Sigmoid colon (tissue), 6 donors: ENCODE measurements at regions not wholly inside any gene's neighbourhood (a gene's known extent, or its start where the extent isn't known, plus 50 kb on each side); places are given as distances from the start of the nearest gene placed in this dataset.

ENCODE experiments used
- DNase-seq: peaks from one replicate; pipeline ENCODE4 v3.0.0-alpha.2; 2019
- H3K27ac ChIP-seq, 4 donors: fragments of 200-600 bp; sonication (generic); one replicate each; pipeline ENCODE4 v1.5.1; 2016 to 2019; ENCODE audit warnings: mild to moderate bottlenecking in 1 of 4
- H3K27me3 ChIP-seq, 3 donors: fragments of 200-600 bp; sonication (generic); one replicate each; pipeline ENCODE4 v1.5.1; 2019; ENCODE audit warnings: mild to moderate bottlenecking in 1 of 3
- H3K36me3 ChIP-seq, 4 donors: fragments of 200-600 bp; sonication (generic); one replicate each; pipeline ENCODE4 v1.5.1; 2016 to 2019
- H3K4me1 ChIP-seq, 4 donors: fragments of 200-600 bp; sonication (generic); one replicate each; pipeline ENCODE4 v1.5.1; 2017 to 2019
- H3K4me3 ChIP-seq, 4 donors: fragments of 200-600 bp; sonication (generic); one replicate each; pipeline ENCODE4 v1.5.1; 2017 to 2019; ENCODE audit warnings: mild to moderate bottlenecking in 2 of 4, moderate library complexity in 1 of 4
- H3K9me3 ChIP-seq, 4 donors: fragments of 200-600 bp in 3 of 4; sonication (generic) in 3 of 4; one replicate each; pipeline versions ENCODE4 v1.5.1 to v1.6.1; 2013 to 2019
- EP300 ChIP-seq, 4 donors: sonication (generic); formaldehyde crosslinking; IDR thresholded peaks; one replicate each; pipeline ENCODE4 v1.6.1; 2017; ENCODE audit warnings: antibody characterized with exemption in 4 of 4
- POLR2A ChIP-seq, 2 donors: fragments of 450-650 bp; IDR thresholded peaks; one replicate each; pipeline ENCODE4 v1.6.1; 2016; ENCODE audit warnings: antibody characterized with exemption in 2 of 2, mild to moderate bottlenecking in 2 of 2, moderate library complexity in 2 of 2
- POLR2AphosphoS5 ChIP-seq, 4 donors: sonication (generic); formaldehyde crosslinking; IDR thresholded peaks; one replicate each; pipeline ENCODE4 v1.6.1; 2017; ENCODE audit warnings: antibody characterized with exemption in 4 of 4
- WGBS, 2 donors: extraction: QIAGEN DNeasy Blood & Tissue Kit; methylation state at CpG; one replicate each; pipeline ENCODE4 v1.1.7; 2013; 5-methylcytosine and 5-hydroxymethylcytosine counted together
- intact Hi-C: fragments of 100-400 bp; cut with DNase I; formaldehyde crosslinking; loops from one replicate; pipeline ENCODE4 v1.15.1; 2023
- TF ChIP-seq, protein P1 (sequence below), 4 experiments: fragments of 450-650 bp in 3 of 4; fragments of 200-600 bp in 1 of 4; IDR thresholded peaks; one replicate each; pipeline ENCODE4 v1.5.1; 2016 to 2019; ENCODE audit warnings: antibody characterized with exemption in 4 of 4, mild to moderate bottlenecking in 3 of 4, moderate library complexity in 2 of 4
- donor health status: healthy with polysubstance abuse.
- donor health status: healthy.

DNA sequence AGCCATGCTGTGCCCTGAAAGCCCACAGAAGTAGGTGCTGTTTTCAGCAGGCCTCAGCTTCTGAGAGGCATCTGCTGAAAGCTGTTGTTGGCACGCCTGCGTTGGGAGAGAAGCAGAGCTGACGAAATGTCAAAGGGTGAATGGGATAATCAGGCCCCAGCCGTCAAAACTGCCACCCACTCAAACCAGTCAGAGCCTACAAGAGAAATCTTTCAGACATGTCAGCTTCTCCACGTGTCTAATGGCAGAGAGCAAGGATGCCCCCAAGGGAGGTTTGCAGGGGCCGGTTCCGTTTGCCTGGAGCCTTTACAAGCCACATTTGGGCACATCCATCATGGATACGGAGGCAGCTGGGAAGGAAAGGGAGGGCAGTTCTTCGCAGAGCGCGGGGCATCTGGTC lies 568.2 kb upstream of the EEF2KMT start:
- no peaks in the 10 kb centered on the region for H3K27me3 ChIP-seq
- WGBS, 2 donors, result 75 to 86% methylated on average over 11 of the region's 11 CpGs
- no peaks in the 10 kb centered on the region for H3K9me3 ChIP-seq
- intact Hi-C loops, result no loop called here
- no peaks in the 10 kb centered on the region for H3K4me1 ChIP-seq
- no peak for TF ChIP-seq EP300 (IDR thresholded peaks at IDR 0.05)
- TF ChIP-seq, protein P1, sequence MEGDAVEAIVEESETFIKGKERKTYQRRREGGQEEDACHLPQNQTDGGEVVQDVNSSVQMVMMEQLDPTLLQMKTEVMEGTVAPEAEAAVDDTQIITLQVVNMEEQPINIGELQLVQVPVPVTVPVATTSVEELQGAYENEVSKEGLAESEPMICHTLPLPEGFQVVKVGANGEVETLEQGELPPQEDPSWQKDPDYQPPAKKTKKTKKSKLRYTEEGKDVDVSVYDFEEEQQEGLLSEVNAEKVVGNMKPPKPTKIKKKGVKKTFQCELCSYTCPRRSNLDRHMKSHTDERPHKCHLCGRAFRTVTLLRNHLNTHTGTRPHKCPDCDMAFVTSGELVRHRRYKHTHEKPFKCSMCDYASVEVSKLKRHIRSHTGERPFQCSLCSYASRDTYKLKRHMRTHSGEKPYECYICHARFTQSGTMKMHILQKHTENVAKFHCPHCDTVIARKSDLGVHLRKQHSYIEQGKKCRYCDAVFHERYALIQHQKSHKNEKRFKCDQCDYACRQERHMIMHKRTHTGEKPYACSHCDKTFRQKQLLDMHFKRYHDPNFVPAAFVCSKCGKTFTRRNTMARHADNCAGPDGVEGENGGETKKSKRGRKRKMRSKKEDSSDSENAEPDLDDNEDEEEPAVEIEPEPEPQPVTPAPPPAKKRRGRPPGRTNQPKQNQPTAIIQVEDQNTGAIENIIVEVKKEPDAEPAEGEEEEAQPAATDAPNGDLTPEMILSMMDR (IDR thresholded peaks at IDR 0.05), result no peak
- TF ChIP-seq POLR2AphosphoS5 (IDR thresholded peaks at IDR 0.05), result no peak
- TF ChIP-seq POLR2A (IDR thresholded peaks at IDR 0.05), result no peak
- H3K27ac ChIP-seq, result no peak overlapping the region
- H3K4me3 ChIP-seq, result no peak overlapping the region
- DNase-seq, result no peak
- no peaks in the 10 kb centered on the region for H3K36me3 ChIP-seq

DNA sequence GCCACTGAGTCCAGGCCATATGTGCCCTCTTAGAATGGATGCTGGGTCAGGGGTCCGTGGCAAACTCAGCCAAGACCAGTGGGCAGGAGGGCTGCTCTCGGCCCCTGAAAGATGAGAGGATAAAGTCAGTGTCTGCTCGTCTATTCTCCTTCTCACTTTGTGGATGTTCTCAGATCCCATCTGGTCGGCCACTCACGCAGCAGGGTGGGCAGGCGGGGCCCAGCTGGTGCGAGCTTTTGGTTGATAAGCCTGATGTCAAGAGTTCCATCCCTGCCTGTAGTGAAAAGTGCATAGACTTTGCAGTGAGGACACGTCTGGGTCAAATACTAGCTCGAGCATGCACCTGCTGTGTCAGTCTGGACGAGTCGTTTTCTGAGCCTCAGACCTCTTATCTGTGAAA lies 556.2 kb upstream of the EEF2KMT start:
- TF ChIP-seq POLR2A (IDR thresholded peaks at IDR 0.05) (no peak), EP300 (IDR thresholded peaks at IDR 0.05) (no peak), POLR2AphosphoS5 (IDR thresholded peaks at IDR 0.05) (no peak)
- TF ChIP-seq, protein P1 (IDR thresholded peaks at IDR 0.05), result no peak
- Histone ChIP-seq H3K27me3 (peaks cover 0 to 10% (median 0%) of the 10 kb centered on the region in 3 donors), H3K9me3 (no peaks in the 10 kb centered on the region), H3K27ac (no peak overlapping the region), H3K4me1 (no peaks in the 10 kb centered on the region), H3K4me3 (no peak overlapping the region), H3K36me3 (no peaks in the 10 kb centered on the region)
- DNase-seq, result no peak
- whole genome bisulfite sequencing, 2 donors, result 77 to 82% methylated on average over 11 of the region's 11 CpGs
- intact Hi-C loops, result no loop called here

DNA sequence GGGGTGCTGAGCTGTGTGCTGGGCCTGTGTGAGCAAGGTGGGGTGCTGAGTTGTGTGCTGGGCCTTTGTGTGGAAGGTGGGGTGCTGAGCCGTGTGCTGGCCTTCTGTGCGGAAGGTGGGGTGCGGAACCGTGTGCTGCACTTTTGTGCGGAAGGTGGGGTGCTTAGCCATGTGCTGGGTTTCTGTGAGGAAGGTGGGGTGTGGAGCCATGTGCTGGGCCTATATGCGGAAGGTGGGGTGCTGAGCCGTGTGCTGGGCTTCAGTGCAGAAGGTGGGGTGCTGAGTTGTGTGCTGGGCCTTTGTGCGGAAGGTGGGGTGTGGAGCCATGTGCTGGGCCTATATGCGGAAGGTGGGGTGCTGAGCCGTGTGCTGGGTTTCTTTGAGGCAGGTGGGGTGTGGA lies 555.4 kb upstream of the EEF2KMT start:
- WGBS, 2 donors, result 91 to 93% methylated on average over 10 of the region's 10 CpGs
- TF ChIP-seq, protein P1 (IDR thresholded peaks at IDR 0.05), result no peak
- no peak for TF ChIP-seq POLR2A (IDR thresholded peaks at IDR 0.05)
- no peak for TF ChIP-seq POLR2AphosphoS5 (IDR thresholded peaks at IDR 0.05)
- no peak for TF ChIP-seq EP300 (IDR thresholded peaks at IDR 0.05)
- Histone ChIP-seq H3K27ac (no peak overlapping the region), H3K4me1 (no peaks in the 10 kb centered on the region), H3K36me3 (no peaks in the 10 kb centered on the region), H3K9me3 (no peaks in the 10 kb centered on the region), H3K4me3 (no peak overlapping the region), H3K27me3 (peaks cover 0 to 10% (median 0%) of the 10 kb centered on the region in 3 donors)
- DNase-seq, result no peak
- intact Hi-C loops, result no loop called here

DNA sequence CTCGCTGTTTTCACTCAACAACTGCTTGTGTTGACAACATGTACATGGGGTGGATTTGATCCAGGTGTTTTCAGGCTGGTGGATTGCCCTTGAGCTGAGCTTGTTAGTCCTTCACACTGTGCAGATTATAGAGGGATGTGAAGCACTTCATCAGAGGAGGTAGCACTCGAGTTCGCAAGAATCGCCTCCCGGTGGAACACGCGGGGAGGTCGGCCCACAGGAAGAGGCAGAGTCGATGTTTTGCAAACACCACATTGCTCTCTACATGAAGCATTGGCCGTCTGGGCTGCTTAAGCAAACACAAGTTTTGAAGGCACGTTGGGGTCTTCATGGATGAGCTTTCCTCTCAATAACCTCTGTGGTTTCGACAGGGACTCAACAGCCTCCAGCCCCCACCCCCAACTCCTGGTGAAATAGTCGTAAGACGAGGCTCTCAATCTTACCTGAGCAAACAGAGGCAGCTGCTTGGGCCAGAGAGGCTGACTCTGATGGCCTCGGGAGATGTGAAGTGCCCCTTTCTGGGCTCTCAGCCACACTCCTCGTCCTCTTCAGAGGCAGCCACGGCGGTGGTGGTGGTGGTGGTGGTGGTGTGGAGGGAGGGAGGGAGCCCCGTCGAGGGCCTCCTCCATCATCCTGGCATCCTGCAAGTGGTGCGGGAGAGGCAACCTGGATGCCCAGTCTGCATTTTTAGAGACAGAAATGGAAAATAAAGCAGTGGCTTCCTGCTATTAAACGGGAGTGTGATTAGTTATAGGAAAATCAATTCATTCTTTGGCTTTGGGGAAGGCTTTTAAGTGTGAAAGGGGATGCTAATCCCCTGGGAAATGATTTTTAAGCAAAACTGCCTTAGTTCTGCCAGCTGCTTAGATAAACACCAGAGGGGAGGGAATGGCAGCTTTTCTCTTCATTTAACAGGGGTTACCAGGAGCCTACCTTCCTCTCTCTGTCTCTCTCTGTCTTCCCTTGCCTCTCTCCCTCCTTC lies 552.5 kb upstream of the EEF2KMT start:
- Histone ChIP-seq H3K4me3 (no peak overlapping the region), H3K27ac (no peak overlapping the region), H3K36me3 (no peaks in the 10 kb centered on the region), H3K9me3 (no peaks in the 10 kb centered on the region), H3K27me3 (peaks cover 0 to 10% (median 0%) of the 10 kb centered on the region in 3 donors), H3K4me1 (no peaks in the 10 kb centered on the region)
- TF ChIP-seq, protein P1 (IDR thresholded peaks at IDR 0.05), result no peak
- TF ChIP-seq EP300 (IDR thresholded peaks at IDR 0.05) (no peak), POLR2AphosphoS5 (IDR thresholded peaks at IDR 0.05) (no peak), POLR2A (IDR thresholded peaks at IDR 0.05) (no peak)
- no peak for DNase-seq
- intact Hi-C loops, result no loop called here
- 55 to 77% methylated on average over 22 of the region's 22 CpGs for WGBS, 2 donors
